GM10248 (cell line): ENCODE measurements at regions not wholly inside any gene's neighbourhood (a gene's known extent, or its start where the extent isn't known, plus 50 kb on each side); places are given as distances from the start of the nearest gene placed in this dataset.
A peak's percentile ranks its signal among the peaks of the same experiment; 100 is the strongest.

Experiments
- CTCF ChIA-PET: fragments of 300-600 bp; sonication (Branson Sonifier 250); formaldehyde crosslinking; extraction: SDS; loops from one replicate; lab custom pipeline; 2021; ENCODE audit warnings: antibody characterized with exemption; lab: Yijun Ruan, JAX
- POLR2A ChIA-PET: fragments of 350-650 bp; sonication (Branson Sonifier 250); formaldehyde crosslinking; extraction: SDS; loops from one replicate; lab custom pipeline; 2020; ENCODE audit warnings: antibody characterized with exemption; lab: Yijun Ruan, JAX
- DNase-seq: peaks from one replicate; pipeline ENCODE4 v3.0.0; 2012; ENCODE audit errors: extremely low spot score
- CTCF ChIP-seq: IDR thresholded peaks from 2 replicates; pipeline ENCODE4 v1.5.1; 2012; ENCODE audit warnings: mild to moderate bottlenecking, low read depth; ENCODE audit errors: extremely low read depth, missing control alignments, control extremely low read depth

GRCh38 chr7:93830141-93830925 lies 60.2 kb downstream of the TFPI2 start:
- no peak for DNase-seq
- ChIA-PET POLR2A (no interaction called here), CTCF (no interaction called here)
- TF ChIP-seq CTCF: no peak

- POLR2A ChIA-PET: no interaction called here
- TF ChIP-seq CTCF: no peak
- CTCF ChIA-PET: no interaction called here
- DNase-seq: peak; percentile 3
Observed at GRCh38 chr7:93828260-93828659, 62.3 kb downstream of the TFPI2 start.

- no peak for DNase-seq
- ChIA-PET POLR2A (no interaction called here), CTCF (interaction anchor here (0.6 kb wide), 1 partner anchor 81 kb away, joined by 3 read pairs; no protein-coding TSS in a partner anchor)
- no peak for TF ChIP-seq CTCF
Observed at GRCh38 chr7:93823621-93824020, 66.9 kb downstream of the TFPI2 start.

- CTCF ChIA-PET: interaction anchor here (1.5 kb wide), 1 partner anchor 23 kb away, joined by 5 read pairs; no protein-coding TSS in a partner anchor
- no peak for TF ChIP-seq CTCF
- POLR2A ChIA-PET: no interaction called here
- peak; percentile 2 for DNase-seq
Observed at GRCh38 chr7:93821463-93821862, 69.1 kb downstream of the TFPI2 start.

DNA sequence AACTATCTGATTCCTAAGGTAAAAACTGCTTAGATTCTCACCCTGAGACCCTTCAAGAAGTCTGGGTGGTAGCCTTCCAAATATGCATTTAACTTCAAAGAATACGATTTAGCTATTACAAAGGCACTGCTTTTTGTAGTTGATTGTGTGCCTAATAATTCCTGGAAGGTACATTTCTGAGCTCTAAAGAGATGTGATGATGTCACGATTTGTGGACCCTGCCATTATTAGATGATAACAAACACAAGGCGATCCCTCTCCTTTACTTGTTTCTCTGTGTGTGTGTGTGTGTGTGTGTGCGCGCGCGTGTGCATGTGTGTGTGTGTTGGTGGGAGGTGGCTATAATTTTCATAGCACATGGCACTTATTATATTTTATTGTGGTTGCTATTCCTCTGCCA lies 70.9 kb downstream of the TFPI2 start:
- CTCF ChIA-PET: no interaction called here
- TF ChIP-seq CTCF: no peak
- POLR2A ChIA-PET: no interaction called here
- no peak for DNase-seq

- no peak for DNase-seq
- TF ChIP-seq CTCF: no peak
- ChIA-PET CTCF (no interaction called here), POLR2A (no interaction called here)
Observed at GRCh38 chr7:93817526-93817925, 73.0 kb downstream of the TFPI2 start.

DNA sequence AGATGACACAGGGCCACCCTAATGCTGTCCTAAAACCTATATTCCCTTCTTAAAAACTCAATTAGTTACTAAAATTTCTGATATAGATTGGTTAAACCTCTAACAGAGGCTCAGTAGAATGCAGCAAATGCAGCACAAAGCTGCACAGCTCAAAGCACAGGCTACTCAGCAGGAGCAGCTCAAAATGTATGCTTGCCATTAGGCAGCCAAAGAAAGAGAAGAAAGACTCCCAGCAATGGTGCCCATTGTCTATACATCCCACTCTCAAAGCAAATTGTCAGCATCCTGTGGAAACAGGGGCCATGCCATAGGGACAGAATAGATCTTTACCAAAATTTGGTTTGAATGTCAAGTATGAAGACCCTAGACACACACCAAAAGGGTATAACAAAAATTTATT lies 73.5 kb downstream of the TFPI2 start:
- ChIA-PET CTCF (no interaction called here), POLR2A (no interaction called here)
- no peak for DNase-seq
- no peak for TF ChIP-seq CTCF
